Natural killer cell (primary cell): ENCODE measurements at regions not wholly inside any gene's neighbourhood (a gene's known extent, or its start where the extent isn't known, plus 50 kb on each side); places are given as distances from the start of the nearest gene placed in this dataset.

ENCODE experiments used
- ATAC-seq, 3 donors: fragments of 150-1000 bp in 2 of 3; fragments of 200-7000 bp in 1 of 3; cut with Tn5 transposase; 1 replicate in 1 of 3; 2 replicates in 2 of 3; pipeline ENCODE4 v1.10.0; 2021; ENCODE audit warnings: mild to moderate bottlenecking in 2 of 3, moderate library complexity in 2 of 3
- DNase-seq, 2 donors: peaks; one replicate each; pipeline versions ENCODE4 v3.0.0 to v3.0.0-alpha.2; 2013 to 2021; ENCODE audit warnings: mixed read lengths in 1 of 2
- H3K27ac ChIP-seq: one replicate; pipeline ENCODE4 v1.5.1; 2013; ENCODE audit warnings: mild to moderate bottlenecking, low read length
- H3K27me3 ChIP-seq: one replicate; pipeline ENCODE4 v1.6.1; 2013; ENCODE audit warnings: low read length; ENCODE audit not compliant: control insufficient read depth, insufficient read depth
- H3K36me3 ChIP-seq: one replicate; pipeline ENCODE4 v1.6.1; 2013; ENCODE audit warnings: low read length; ENCODE audit not compliant: control insufficient read depth, insufficient read depth
- H3K4me1 ChIP-seq: one replicate; pipeline ENCODE4 v1.6.1; 2013; ENCODE audit warnings: low read length; ENCODE audit not compliant: control insufficient read depth, insufficient read depth
- H3K4me3 ChIP-seq: one replicate; pipeline ENCODE4 v1.5.1; 2013; ENCODE audit warnings: low read length
- H3K9me3 ChIP-seq: one replicate; pipeline ENCODE4 v1.6.1; 2013; ENCODE audit warnings: low read length; ENCODE audit not compliant: control insufficient read depth, insufficient read depth
- H3K27ac Mint-ChIP-seq, 2 donors: one replicate each; pipeline ENCODE4 v1.8.0; 2022; ENCODE audit warnings: mild to moderate bottlenecking in 2 of 2, mixed read lengths in 2 of 2, moderate library complexity in 1 of 2
- H3K27me3 Mint-ChIP-seq, 2 donors: one replicate each; pipeline ENCODE4 v1.8.0; 2022; ENCODE audit warnings: low read depth in 2 of 2, mixed read lengths in 2 of 2
- H3K36me3 Mint-ChIP-seq: one replicate; pipeline ENCODE4 v1.8.0; 2022; ENCODE audit warnings: mixed read lengths
- H3K4me1 Mint-ChIP-seq, 2 donors: one replicate each; pipeline ENCODE4 v1.8.0; 2022; ENCODE audit warnings: mixed read lengths in 2 of 2
- H3K4me3 Mint-ChIP-seq: one replicate; pipeline ENCODE4 v1.8.0; 2022; ENCODE audit warnings: mild to moderate bottlenecking, moderate library complexity, mixed read lengths
- H3K9me3 Mint-ChIP-seq, 2 donors: one replicate each; pipeline ENCODE4 v1.8.0; 2022; ENCODE audit warnings: mixed read lengths in 2 of 2
- CTCF ChIP-seq: fragments of 200-600 bp; IDR thresholded peaks from one replicate; pipeline ENCODE4 v1.8.0; 2022; ENCODE audit warnings: antibody characterized with exemption
- WGBS: methylation state at CpG from one replicate; pipeline ENCODE4 v1.1.7; 2013; ENCODE audit warnings: missing lambda C conversion rate; ENCODE audit not compliant: insufficient coverage; 5-methylcytosine and 5-hydroxymethylcytosine counted together
- intact Hi-C: fragments of 100-400 bp; cut with micrococcal nuclease; formaldehyde crosslinking; loops from one replicate; pipeline ENCODE4 v1.14.2; 2022

GRCh38 chr4:189516902-189517301 lies 423.8 kb upstream of the FRG1 start:
- Histone ChIP-seq H3K27me3 (no peaks in the 10 kb centered on the region), H3K27ac (no peak overlapping the region), H3K4me3 (no peak overlapping the region), H3K9me3 (peaks cover 2% of the 10 kb centered on the region), H3K36me3 (no peaks in the 10 kb centered on the region), H3K4me1 (no peaks in the 10 kb centered on the region)
- Mint-ChIP-seq H3K27ac (no peak overlapping the region), H3K4me3 (no peak overlapping the region), H3K9me3 (peaks cover 4 to 13% of the 10 kb centered on the region in 2 donors), H3K27me3 (no peaks in the 10 kb centered on the region), H3K36me3 (no peaks in the 10 kb centered on the region), H3K4me1 (no peaks in the 10 kb centered on the region)
- DNase-seq (no peak), ATAC-seq (no peak)
- 73% methylated on average over 1 of the region's 1 CpG for WGBS
- intact Hi-C loops, result no loop called here
- no peak for TF ChIP-seq CTCF

GRCh38 chr4:189519186-189519585 lies 421.5 kb upstream of the FRG1 start:
- no peak for TF ChIP-seq CTCF
- no peaks in the 10 kb centered on the region for H3K27me3 ChIP-seq
- WGBS, result 93% methylated on average over 2 of the region's 2 CpGs
- H3K4me1 ChIP-seq, result no peaks in the 10 kb centered on the region
- intact Hi-C loops, result no loop called here
- ATAC-seq (no peak), DNase-seq (no peak)
- Mint-ChIP-seq H3K4me3 (no peak overlapping the region), H3K36me3 (peaks cover 7% of the 10 kb centered on the region), H3K4me1 (no peaks in the 10 kb centered on the region), H3K27ac (no peak overlapping the region), H3K9me3 (peaks cover 9 to 13% of the 10 kb centered on the region in 2 donors), H3K27me3 (no peaks in the 10 kb centered on the region)
- H3K36me3 ChIP-seq, result no peaks in the 10 kb centered on the region
- H3K9me3 ChIP-seq, result peaks cover 2% of the 10 kb centered on the region
- no peak overlapping the region for H3K4me3 ChIP-seq
- H3K27ac ChIP-seq, result no peak overlapping the region

GRCh38 chr4:189525304-189525703 lies 415.4 kb upstream of the FRG1 start:
- Mint-ChIP-seq H3K27me3 (no peaks in the 10 kb centered on the region), H3K9me3 (peaks cover 8 to 21% of the 10 kb centered on the region in 2 donors), H3K27ac (no peak overlapping the region), H3K4me3 (no peak overlapping the region), H3K4me1 (no peaks in the 10 kb centered on the region), H3K36me3 (peaks cover 7% of the 10 kb centered on the region)
- intact Hi-C loops, result no loop called here
- ATAC-seq, result no peak
- DNase-seq, result no peak
- H3K36me3 ChIP-seq, result no peaks in the 10 kb centered on the region
- 76% methylated on average over 4 of the region's 4 CpGs for WGBS
- no peaks in the 10 kb centered on the region for H3K27me3 ChIP-seq
- H3K4me1 ChIP-seq, result no peaks in the 10 kb centered on the region
- H3K9me3 ChIP-seq, result peaks cover 13% of the 10 kb centered on the region
- H3K27ac ChIP-seq, result no peak overlapping the region
- no peak overlapping the region for H3K4me3 ChIP-seq
- TF ChIP-seq CTCF, result no peak

- ATAC-seq (no peak), DNase-seq (no peak)
- Histone ChIP-seq H3K4me1 (no peaks in the 10 kb centered on the region), H3K9me3 (peaks cover 9% of the 10 kb centered on the region), H3K27me3 (no peaks in the 10 kb centered on the region), H3K4me3 (no peak overlapping the region), H3K27ac (no peak overlapping the region), H3K36me3 (no peaks in the 10 kb centered on the region)
- Mint-ChIP-seq H3K4me3 (no peak overlapping the region), H3K27me3 (no peaks in the 10 kb centered on the region), H3K36me3 (peaks cover 11% of the 10 kb centered on the region), H3K4me1 (no peaks in the 10 kb centered on the region), H3K27ac (no peak overlapping the region), H3K9me3 (peaks cover 10 to 18% of the 10 kb centered on the region in 2 donors)
- WGBS, result 81% methylated on average over 2 of the region's 2 CpGs
- intact Hi-C loops, result no loop called here
- no peak for TF ChIP-seq CTCF
These were observed 409.8 kb upstream of the FRG1 start for GRCh38 chr4:189530848-189531247.
